Suppressor macrophage treated with lipopolysaccharide for 1 hour (primary cell): ENCODE measurements at regions not wholly inside any gene's neighbourhood (a gene's known extent, or its start where the extent isn't known, plus 50 kb on each side); places are given as distances from the start of the nearest gene placed in this dataset.
A peak's percentile ranks its signal among the peaks of the same experiment; 100 is the strongest.

Source experiments
- DNase-seq, 3 donors: peaks; one replicate each; pipeline ENCODE4 v3.0.0-alpha.2; 2020 to 2022

GRCh38 chr9:19650312-19650711 lies 138.5 kb downstream of the SLC24A2 start:
- no peak for DNase-seq

GRCh38 chr9:19649336-19650041 lies 139.3 kb downstream of the SLC24A2 start:
- no peak for DNase-seq

- peak; percentile 66 to 82 (median 78) for DNase-seq
Observed at GRCh38 chr9:19648672-19649071, 140.2 kb downstream of the SLC24A2 start.

GRCh38 chr9:19643875-19644274 lies 145.0 kb downstream of the SLC24A2 start:
- DNase-seq: peak in 2 of 3 donors; percentile 25 to 43

GRCh38 chr9:19642256-19642655 lies 146.6 kb downstream of the SLC24A2 start:
- DNase-seq: peak; percentile 17 to 35 (median 19)

- DNase-seq: no peak
Observed at GRCh38 chr9:19641046-19641445, 147.8 kb downstream of the SLC24A2 start.

GRCh38 chr9:19640014-19640413 lies 148.8 kb downstream of the SLC24A2 start:
- no peak for DNase-seq

GRCh38 chr9:19637084-19637483 lies 151.8 kb downstream of the SLC24A2 start:
- DNase-seq: no peak

GRCh38 chr9:19634881-19635280 lies 154.0 kb downstream of the SLC24A2 start:
- no peak for DNase-seq

GRCh38 chr9:19631181-19631580 lies 157.7 kb downstream of the SLC24A2 start:
- DNase-seq: peak in 1 of 3 donors; percentile 16

- peak; percentile 62 to 82 (median 80) for DNase-seq
Observed at GRCh38 chr9:19630760-19631159, 158.1 kb downstream of the SLC24A2 start.

- no peak for DNase-seq
Observed at GRCh38 chr9:19629488-19629887, 159.3 kb downstream of the SLC24A2 start.

- DNase-seq: peak; percentile 45 to 80 (median 72)
Observed at GRCh38 chr9:19625426-19625825, 163.4 kb downstream of the SLC24A2 start.

- no peak for DNase-seq
Observed at GRCh38 chr9:19624519-19624918, 164.3 kb downstream of the SLC24A2 start.

- DNase-seq: peak in 2 of 3 donors; percentile 12 to 19
Observed at GRCh38 chr9:19623941-19624340, 164.9 kb downstream of the SLC24A2 start.

- DNase-seq: no peak
Observed at GRCh38 chr9:19620326-19620725, 168.5 kb downstream of the SLC24A2 start.

GRCh38 chr9:19619221-19619620 lies 169.6 kb downstream of the SLC24A2 start:
- no peak for DNase-seq

- no peak for DNase-seq
Observed at GRCh38 chr9:19618816-19619215, 170.0 kb downstream of the SLC24A2 start.

- no peak for DNase-seq
Observed at GRCh38 chr9:19615036-19615624, 173.7 kb downstream of the SLC24A2 start.

GRCh38 chr9:19614294-19614693 lies 174.5 kb downstream of the SLC24A2 start:
- DNase-seq: peak; percentile 19 to 21 (median 20)

GRCh38 chr9:19600538-19600937 lies 188.3 kb downstream of the SLC24A2 start:
- no peak for DNase-seq

GRCh38 chr9:19598722-19599121 lies 189.9 kb downstream of the ACER2 start:
- DNase-seq: no peak

- DNase-seq: no peak
Observed at GRCh38 chr9:19597176-19597575, 188.4 kb downstream of the ACER2 start.

GRCh38 chr9:19595003-19595402 lies 186.2 kb downstream of the ACER2 start:
- no peak for DNase-seq

- no peak for DNase-seq
Observed at GRCh38 chr9:19587678-19588077, 178.9 kb downstream of the ACER2 start.
